Right renal pelvis (tissue), 4 donors: ENCODE measurements at regions not wholly inside any gene's neighbourhood (a gene's known extent, or its start where the extent isn't known, plus 50 kb on each side); places are given as distances from the start of the nearest gene placed in this dataset.

Source experiments
- DNase-seq, 4 donors: peaks; one replicate each; pipeline ENCODE4 v3.0.0-alpha.2; 2013; ENCODE audit warnings: low read depth in 4 of 4, low spot score in 3 of 4, missing footprints in 1 of 4

GRCh38 chr4:143055997-143056396 lies 128.7 kb upstream of the USP38 start:
- DNase-seq, result no peak

DNA sequence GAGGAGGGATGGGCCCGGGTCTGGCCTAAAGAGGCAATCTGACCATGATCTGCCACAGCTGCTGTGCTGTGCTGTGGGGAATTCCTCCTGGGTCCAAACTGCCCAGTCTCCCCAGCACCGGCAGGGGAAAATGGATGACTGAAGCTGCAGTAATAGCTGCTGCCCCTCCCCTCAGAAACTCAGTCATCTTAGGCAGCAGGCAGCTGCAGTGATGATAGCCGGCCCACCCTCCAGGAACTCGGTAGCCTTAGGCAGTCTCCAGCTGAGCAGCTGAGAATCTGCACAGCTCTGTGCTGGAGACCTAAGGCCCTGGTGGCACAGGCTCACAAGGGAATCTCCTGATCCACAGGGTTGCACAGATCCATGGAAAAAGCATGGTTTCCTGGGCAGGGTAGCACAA lies 113.4 kb upstream of the USP38 start:
- no peak for DNase-seq

- DNase-seq, result no peak
These were observed 108.0 kb upstream of the USP38 start for GRCh38 chr4:143076723-143077122.

DNA sequence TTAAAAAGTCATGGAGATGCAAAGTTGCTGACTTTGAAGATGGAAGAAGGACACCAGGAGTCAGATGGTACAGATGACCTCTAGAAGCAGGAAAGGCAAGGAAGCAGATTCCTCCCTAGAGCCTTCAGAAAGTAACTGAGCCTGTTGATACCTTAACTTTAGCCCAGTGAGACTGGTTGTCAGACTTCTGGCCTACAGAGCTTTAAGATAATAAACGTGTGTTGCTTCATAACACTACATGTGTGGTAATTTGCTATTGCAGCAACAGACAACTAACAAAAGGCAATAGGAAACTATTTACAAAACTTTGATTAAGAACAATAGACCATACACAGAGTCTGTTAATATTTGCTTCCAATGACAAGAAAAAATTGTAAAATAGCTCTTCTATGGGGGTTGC lies 102.0 kb upstream of the USP38 start:
- DNase-seq, result no peak

GRCh38 chr4:143083756-143084472 lies 100.8 kb upstream of the USP38 start:
- no peak for DNase-seq

- DNase-seq, result no peak
These were observed 100.2 kb upstream of the USP38 start for GRCh38 chr4:143084566-143084965.

DNA sequence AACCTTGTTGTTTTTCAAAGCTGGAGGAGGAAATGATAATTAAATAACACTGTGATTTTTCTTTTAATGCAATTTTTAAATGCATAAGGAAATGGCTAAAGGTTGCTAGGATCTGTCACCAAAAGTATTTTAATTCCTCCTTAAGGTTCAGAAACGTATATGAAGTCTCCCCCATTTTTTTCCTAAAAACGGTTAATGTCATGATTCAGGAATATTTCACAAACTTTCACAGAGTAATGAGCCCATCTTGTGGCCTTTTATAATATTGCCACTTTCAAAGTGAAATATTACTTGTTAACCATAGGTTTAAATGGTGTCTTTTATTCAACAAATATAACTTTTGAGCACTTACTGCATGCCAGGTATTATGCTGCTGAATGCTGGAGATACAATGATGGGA lies 99.5 kb upstream of the USP38 start:
- DNase-seq, result no peak

GRCh38 chr4:143085659-143086058 lies 99.1 kb upstream of the USP38 start:
- no peak for DNase-seq

- no peak for DNase-seq
These were observed 95.4 kb upstream of the USP38 start for GRCh38 chr4:143089291-143089690.

DNA sequence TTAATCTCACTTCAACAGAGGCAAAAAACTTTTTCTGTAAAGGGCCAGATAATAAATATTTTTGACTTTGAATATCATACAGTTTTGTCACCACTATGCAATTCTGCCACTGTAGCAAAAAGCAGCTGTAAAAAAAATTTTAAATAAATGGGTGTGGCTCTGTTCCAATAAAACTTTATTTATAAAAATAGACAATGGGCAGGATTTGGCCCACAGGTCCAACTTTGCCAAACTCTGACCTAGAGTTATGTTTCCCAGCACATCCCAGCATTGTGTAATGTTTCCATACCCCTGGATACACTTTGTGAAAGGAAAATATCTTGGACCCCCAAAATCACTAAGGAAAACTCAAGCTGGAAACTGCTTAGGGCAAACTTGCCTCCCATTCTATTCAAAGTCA lies 94.9 kb upstream of the USP38 start:
- no peak for DNase-seq

DNA sequence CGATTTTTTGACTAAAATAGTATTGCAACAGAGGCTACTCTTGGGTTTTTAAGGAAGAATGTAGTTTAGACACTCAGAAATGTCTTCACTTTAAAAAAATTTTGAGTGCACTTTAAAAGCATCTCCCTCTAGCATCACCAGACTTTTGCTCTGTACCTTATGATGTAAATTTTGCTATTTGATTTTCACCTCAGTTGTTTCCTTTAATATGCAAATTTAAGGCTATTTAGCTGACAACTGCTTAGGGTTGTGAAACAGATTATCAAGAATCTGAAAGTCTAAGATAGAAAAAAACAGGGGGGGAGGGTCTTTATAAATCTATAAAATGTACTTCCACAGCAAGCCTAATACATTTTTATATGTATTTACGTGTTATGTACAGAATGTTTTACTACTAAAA lies 92.9 kb upstream of the USP38 start:
- DNase-seq, result no peak

DNA sequence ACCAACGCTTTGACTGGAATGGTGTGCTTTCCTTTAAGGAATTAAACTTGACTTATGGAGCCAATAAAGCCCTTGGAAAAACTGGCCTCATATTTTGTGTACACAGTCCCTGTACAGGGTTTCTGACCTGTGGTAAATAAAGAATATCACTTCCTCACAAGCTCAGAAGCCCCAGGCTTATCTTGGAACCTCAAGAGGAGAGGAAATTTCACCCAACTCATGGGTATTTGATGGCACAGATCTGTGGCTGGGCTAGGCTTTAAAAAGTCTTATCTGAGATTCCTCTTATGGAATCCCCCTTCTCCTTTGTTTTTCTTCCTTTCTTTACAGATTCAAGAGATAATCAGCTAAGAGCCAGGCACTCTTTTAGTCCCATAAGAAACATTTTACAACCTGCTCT lies 89.3 kb upstream of the USP38 start:
- no peak for DNase-seq

DNA sequence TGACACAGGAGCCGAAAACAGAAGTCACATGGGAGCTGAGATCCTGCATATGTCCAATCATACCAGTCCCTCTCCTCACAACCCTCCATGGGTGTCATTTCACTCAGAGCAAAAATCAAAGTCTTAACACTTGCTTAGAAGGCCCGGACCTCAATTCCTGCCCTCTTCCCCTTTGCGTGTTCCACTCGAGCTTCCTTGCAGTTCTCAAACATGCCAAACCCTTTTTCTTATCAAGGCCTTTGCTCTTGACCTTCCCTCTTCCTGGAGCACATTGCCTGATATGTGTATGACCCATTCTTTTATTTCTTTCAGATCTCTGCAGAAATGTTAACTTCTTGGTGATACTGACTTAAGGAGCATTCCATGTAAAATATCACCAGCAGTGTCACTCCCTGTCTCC lies 87.0 kb upstream of the USP38 start:
- DNase-seq, result no peak

GRCh38 chr4:143099693-143100092 lies 85.0 kb upstream of the USP38 start:
- no peak for DNase-seq

DNA sequence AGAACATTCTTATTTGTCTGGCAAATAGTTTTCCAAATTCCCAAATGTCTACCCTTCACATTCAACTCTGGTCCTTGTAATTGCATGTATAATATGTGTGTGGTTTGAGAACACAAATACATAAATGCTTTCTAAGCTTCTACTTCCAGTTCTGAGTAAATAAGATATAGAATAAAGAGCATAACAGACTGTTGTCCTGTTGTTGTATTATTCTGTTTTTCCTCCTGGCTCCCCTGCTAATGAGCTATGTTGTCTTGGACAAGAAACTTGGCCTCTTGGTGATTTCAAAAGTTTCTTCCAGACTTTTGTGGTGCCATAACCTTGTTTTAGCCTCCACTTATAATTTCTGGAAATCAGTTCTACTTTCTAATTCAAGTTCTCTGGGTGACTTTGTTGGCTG lies 75.3 kb upstream of the USP38 start:
- DNase-seq, result no peak

- DNase-seq, result no peak
These were observed 66.1 kb upstream of the USP38 start for GRCh38 chr4:143118663-143119062.

DNA sequence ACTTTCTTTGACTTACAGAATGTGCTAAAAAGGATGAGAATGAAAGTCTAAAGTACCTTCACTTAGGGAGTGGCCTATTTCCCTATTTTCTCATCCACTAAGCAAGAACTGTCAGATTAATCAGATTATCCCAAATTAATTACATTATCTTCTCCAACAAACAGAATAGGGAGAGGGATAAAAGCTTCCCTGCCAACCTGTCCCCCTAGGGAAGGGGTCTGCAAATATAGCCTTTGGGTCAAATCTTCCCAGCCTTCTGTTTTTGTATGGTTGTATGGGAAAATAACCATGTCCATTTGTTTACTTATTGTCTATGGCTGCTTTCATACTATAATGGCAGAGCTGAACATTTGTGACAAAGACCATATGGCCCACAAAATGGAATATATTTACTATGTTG lies 57.1 kb upstream of the USP38 start:
- no peak for DNase-seq

- no peak for DNase-seq
These were observed 50.7 kb upstream of the USP38 start for GRCh38 chr4:143133977-143134376.
